Activated CD4-positive, alpha-beta T cell treated with anti-CD3 and anti-CD28 coated beads for 36 hours (primary cell): ENCODE measurements at regions not wholly inside any gene's neighbourhood (a gene's known extent, or its start where the extent isn't known, plus 50 kb on each side); places are given as distances from the start of the nearest gene placed in this dataset.

Source experiments
- ATAC-seq: fragments of 200-7000 bp; cut with Tn5 transposase; one replicate; pipeline ENCODE4 v1.10.0; 2021; ENCODE audit warnings: mild to moderate bottlenecking, moderate library complexity
- CTCF ChIA-PET: fragments of 350-600 bp; sonication (Branson Sonifier 250); formaldehyde crosslinking; loops from one replicate; lab custom pipeline; 2021; ENCODE audit warnings: antibody characterized with exemption; lab: Charles Lee
- POLR2A ChIA-PET: fragments of 350-600 bp; sonication (Branson Sonifier 250); formaldehyde crosslinking; loops from one replicate; lab custom pipeline; 2021; ENCODE audit warnings: antibody characterized with exemption, inconsistent platforms; lab: Charles Lee
- DNase-seq: peaks from one replicate; pipeline ENCODE4 v3.0.0-alpha.2; 2020
- H3K27ac Mint-ChIP-seq: one replicate; pipeline ENCODE4 v1.8.0; 2021; ENCODE audit warnings: mixed read lengths
- H3K27me3 Mint-ChIP-seq: one replicate; pipeline ENCODE4 v1.8.0; 2021; ENCODE audit warnings: mixed read lengths
- H3K36me3 Mint-ChIP-seq: one replicate; pipeline ENCODE4 v1.8.0; 2021; ENCODE audit warnings: low read depth, mixed read lengths
- H3K4me1 Mint-ChIP-seq: one replicate; pipeline ENCODE4 v1.8.0; 2021; ENCODE audit warnings: mixed read lengths
- H3K4me3 Mint-ChIP-seq: one replicate; pipeline ENCODE4 v1.8.0; 2021; ENCODE audit warnings: mild to moderate bottlenecking, moderate library complexity, mixed read lengths
- H3K9me3 Mint-ChIP-seq: one replicate; pipeline ENCODE4 v1.8.0; 2021; ENCODE audit warnings: low read depth, mixed read lengths
- intact Hi-C, 2 experiments: fragments of 100-400 bp; cut with DNase I in 1 of 2; cut with micrococcal nuclease in 1 of 2; formaldehyde crosslinking; loops; one replicate each; pipeline versions ENCODE4 v1.14.2 to v1.15.1; 2022 to 2024; cut with DNase I, micrococcal nuclease

- intact Hi-C loops: no loop called here
- no peak for DNase-seq
- POLR2A ChIA-PET: no interaction called here
Observed at GRCh38 chr14:106199097-106199496, 672.7 kb downstream of the TMEM121 start.

GRCh38 chr14:106200541-106201315, 674.3 kb downstream of the TMEM121 start:
- Mint-ChIP-seq H3K27ac (no peak overlapping the region), H3K4me3 (peak overlapping the region; percentile 60), H3K27me3 (peaks cover 33% of the 10 kb centered on the region), H3K4me1 (peaks cover 18% of the 10 kb centered on the region), H3K9me3 (no peaks in the 10 kb centered on the region), H3K36me3 (no peaks in the 10 kb centered on the region)
- ChIA-PET POLR2A (interaction anchor here (0.6 to 0.7 kb wide), 2 partner anchors 16 to 23 kb away, joined by 3 to 5 read pairs; no protein-coding TSS in a partner anchor), CTCF (interaction anchor here (0.6 to 2.3 kb wide), 27 partner anchors 9 to 219 kb away, joined by 3 to 27 read pairs (median 5); no protein-coding TSS in a partner anchor)
- DNase-seq (peak; percentile 49), ATAC-seq (peak; percentile 68)
- intact Hi-C loops: no loop called here

More at GRCh38 chr14:106199097-106199496, 672.7 kb downstream of the TMEM121 start:
- no peak overlapping the region for H3K27ac Mint-ChIP-seq
- no peak for ATAC-seq
- H3K4me3 Mint-ChIP-seq: no peak overlapping the region
- H3K36me3 Mint-ChIP-seq: no peaks in the 10 kb centered on the region
- no peaks in the 10 kb centered on the region for H3K9me3 Mint-ChIP-seq
- CTCF ChIA-PET: interaction anchor here (0.8 to 2.3 kb wide), 9 partner anchors 12 to 218 kb away, joined by 3 to 13 read pairs (median 5); no protein-coding TSS in a partner anchor
- H3K4me1 Mint-ChIP-seq: peaks cover 18% of the 10 kb centered on the region
- peaks cover 33% of the 10 kb centered on the region for H3K27me3 Mint-ChIP-seq

- no peaks in the 10 kb centered on the region for H3K36me3 Mint-ChIP-seq
- intact Hi-C loops: no loop called here
- H3K27ac Mint-ChIP-seq: no peak overlapping the region
- ChIA-PET CTCF (interaction anchor here (1.3 to 2.3 kb wide), 13 partner anchors 9 to 216 kb away, joined by 3 to 27 read pairs (median 5); no protein-coding TSS in a partner anchor), POLR2A (interaction anchor here (0.6 kb wide), 1 partner anchor 22 kb away, joined by 3 read pairs; no protein-coding TSS in a partner anchor)
- ATAC-seq (no peak), DNase-seq (no peak)
- peaks cover 14% of the 10 kb centered on the region for H3K4me1 Mint-ChIP-seq
- peaks cover 33% of the 10 kb centered on the region for H3K27me3 Mint-ChIP-seq
- H3K4me3 Mint-ChIP-seq: no peak overlapping the region
- no peaks in the 10 kb centered on the region for H3K9me3 Mint-ChIP-seq
Observed at GRCh38 chr14:106201376-106201775, 675.0 kb downstream of the TMEM121 start.

- Mint-ChIP-seq H3K27me3 (peaks cover 31% of the 10 kb centered on the region), H3K27ac (no peak overlapping the region), H3K36me3 (no peaks in the 10 kb centered on the region), H3K4me3 (no peak overlapping the region), H3K4me1 (peaks cover 10% of the 10 kb centered on the region), H3K9me3 (no peaks in the 10 kb centered on the region)
- ChIA-PET CTCF (interaction anchor here (0.7 to 1.2 kb wide), 3 partner anchors 18 to 105 kb away, joined by 3 to 4 read pairs (median 3); no protein-coding TSS in a partner anchor), POLR2A (no interaction called here)
- intact Hi-C loops: no loop called here
- ATAC-seq: no peak
- no peak for DNase-seq
Observed at GRCh38 chr14:106203438-106203837, 677.1 kb downstream of the TMEM121 start.

- CTCF ChIA-PET: interaction anchor here (0.6 to 1.2 kb wide), 2 partner anchors 19 to 33 kb away, joined by 3 read pairs; no protein-coding TSS in a partner anchor
- no peak overlapping the region for H3K27ac Mint-ChIP-seq
- H3K36me3 Mint-ChIP-seq: no peaks in the 10 kb centered on the region
- POLR2A ChIA-PET: no interaction called here
- H3K4me1 Mint-ChIP-seq: peaks cover 10% of the 10 kb centered on the region
- H3K4me3 Mint-ChIP-seq: no peak overlapping the region
- intact Hi-C loops: no loop called here
- no peaks in the 10 kb centered on the region for H3K9me3 Mint-ChIP-seq
- DNase-seq (no peak), ATAC-seq (no peak)
- peaks cover 27% of the 10 kb centered on the region for H3K27me3 Mint-ChIP-seq
Observed at GRCh38 chr14:106204063-106204462, 677.7 kb downstream of the TMEM121 start.

- POLR2A ChIA-PET: no interaction called here
- no peak for DNase-seq
- intact Hi-C loops: no loop called here
- Mint-ChIP-seq H3K4me3 (no peak overlapping the region), H3K9me3 (no peaks in the 10 kb centered on the region), H3K27ac (no peak overlapping the region), H3K36me3 (no peaks in the 10 kb centered on the region), H3K4me1 (peaks cover 10% of the 10 kb centered on the region), H3K27me3 (peaks cover 5% of the 10 kb centered on the region)
- no peak for ATAC-seq
- CTCF ChIA-PET: interaction anchor here (1.0 to 3.0 kb wide), 2 partner anchors 21 to 50 kb away, joined by 5 to 13 read pairs; no protein-coding TSS in a partner anchor
Observed at GRCh38 chr14:106207316-106207715, 680.9 kb downstream of the TMEM121 start.

GRCh38 chr14:106208794-106209193, 682.4 kb downstream of the TMEM121 start:
- Mint-ChIP-seq H3K4me3 (no peak overlapping the region), H3K4me1 (peaks cover 10% of the 10 kb centered on the region), H3K36me3 (no peaks in the 10 kb centered on the region), H3K9me3 (no peaks in the 10 kb centered on the region), H3K27me3 (peaks cover 3% of the 10 kb centered on the region), H3K27ac (no peak overlapping the region)
- ChIA-PET POLR2A (no interaction called here), CTCF (interaction anchor here (0.7 to 4.3 kb wide), 10 partner anchors 8 to 260 kb away, joined by 3 to 27 read pairs (median 4); no protein-coding TSS in a partner anchor)
- DNase-seq (no peak), ATAC-seq (no peak)
- intact Hi-C loops: no loop called here

- no peak overlapping the region for H3K4me3 Mint-ChIP-seq
- peaks cover 2% of the 10 kb centered on the region for H3K27me3 Mint-ChIP-seq
- H3K4me1 Mint-ChIP-seq: peaks cover 10% of the 10 kb centered on the region
- ChIA-PET CTCF (interaction anchor here (0.8 to 4.3 kb wide), 22 partner anchors 9 to 259 kb away, joined by 3 to 27 read pairs (median 4); no protein-coding TSS in a partner anchor), POLR2A (interaction anchor here (0.6 kb wide), 1 partner anchor 62 kb away, joined by 3 read pairs; no protein-coding TSS in a partner anchor)
- DNase-seq (peak; percentile 52), ATAC-seq (peak; percentile 79)
- no peaks in the 10 kb centered on the region for H3K36me3 Mint-ChIP-seq
- H3K9me3 Mint-ChIP-seq: no peaks in the 10 kb centered on the region
- intact Hi-C loops: no loop called here
- peak overlapping the region; percentile 35 for H3K27ac Mint-ChIP-seq
Observed at GRCh38 chr14:106209755-106210154, 683.4 kb downstream of the TMEM121 start.

GRCh38 chr14:106210650-106211049, 684.3 kb downstream of the TMEM121 start:
- ATAC-seq (peak; percentile 74), DNase-seq (peak; percentile 70)
- POLR2A ChIA-PET: no interaction called here

GRCh38 chr14:106211334-106211900, 685.0 kb downstream of the TMEM121 start:
- Mint-ChIP-seq H3K27me3 (peaks cover 2% of the 10 kb centered on the region), H3K9me3 (no peaks in the 10 kb centered on the region), H3K36me3 (no peaks in the 10 kb centered on the region), H3K27ac (no peak overlapping the region), H3K4me1 (peaks cover 12% of the 10 kb centered on the region), H3K4me3 (no peak overlapping the region)
- POLR2A ChIA-PET: no interaction called here
- DNase-seq (no peak), ATAC-seq (no peak)
- intact Hi-C loops: no loop called here
- CTCF ChIA-PET: interaction anchor here (0.6 to 4.3 kb wide), 7 partner anchors 11 to 308 kb away, joined by 3 to 27 read pairs (median 9); no protein-coding TSS in a partner anchor

More at GRCh38 chr14:106210650-106211049, 684.3 kb downstream of the TMEM121 start:
- no peak overlapping the region for H3K4me3 Mint-ChIP-seq
- intact Hi-C loops: no loop called here
- no peak overlapping the region for H3K27ac Mint-ChIP-seq
- H3K36me3 Mint-ChIP-seq: no peaks in the 10 kb centered on the region
- peaks cover 10% of the 10 kb centered on the region for H3K4me1 Mint-ChIP-seq
- no peaks in the 10 kb centered on the region for H3K9me3 Mint-ChIP-seq
- peaks cover 2% of the 10 kb centered on the region for H3K27me3 Mint-ChIP-seq
- CTCF ChIA-PET: interaction anchor here (0.6 to 4.3 kb wide), 16 partner anchors 10 to 258 kb away, joined by 3 to 27 read pairs (median 4); no protein-coding TSS in a partner anchor

- Mint-ChIP-seq H3K27ac (no peak overlapping the region), H3K4me3 (no peak overlapping the region), H3K9me3 (no peaks in the 10 kb centered on the region), H3K36me3 (no peaks in the 10 kb centered on the region), H3K4me1 (peaks cover 17% of the 10 kb centered on the region), H3K27me3 (peaks cover 2% of the 10 kb centered on the region)
- DNase-seq (no peak), ATAC-seq (peak; percentile 39)
- POLR2A ChIA-PET: no interaction called here
- CTCF ChIA-PET: interaction anchor here (1.2 kb wide), 1 partner anchor 45 kb away, joined by 4 read pairs; no protein-coding TSS in a partner anchor
- intact Hi-C loops: no loop called here
Observed at GRCh38 chr14:106215229-106215628, 688.8 kb downstream of the TMEM121 start.
